AG10803 (cell line): ENCODE measurements at regions not wholly inside any gene's neighbourhood (a gene's known extent, or its start where the extent isn't known, plus 50 kb on each side); places are given as distances from the start of the nearest gene placed in this dataset.

Experiments
- DNase-seq: peaks from one replicate; pipeline ENCODE4 v3.0.0; 2010; ENCODE audit warnings: low read depth
- H3K4me3 ChIP-seq: 2 replicates; pipeline ENCODE4 v1.5.1; 2011; ENCODE audit warnings: mild to moderate bottlenecking, low read length, control low read depth
- TF ChIP-seq, protein P1 (sequence below): conservative IDR thresholded peaks from 2 replicates; pipeline ENCODE4 v1.5.1; 2011; ENCODE audit warnings: mild to moderate bottlenecking, low read length, control low read depth, inconsistent platforms

DNA sequence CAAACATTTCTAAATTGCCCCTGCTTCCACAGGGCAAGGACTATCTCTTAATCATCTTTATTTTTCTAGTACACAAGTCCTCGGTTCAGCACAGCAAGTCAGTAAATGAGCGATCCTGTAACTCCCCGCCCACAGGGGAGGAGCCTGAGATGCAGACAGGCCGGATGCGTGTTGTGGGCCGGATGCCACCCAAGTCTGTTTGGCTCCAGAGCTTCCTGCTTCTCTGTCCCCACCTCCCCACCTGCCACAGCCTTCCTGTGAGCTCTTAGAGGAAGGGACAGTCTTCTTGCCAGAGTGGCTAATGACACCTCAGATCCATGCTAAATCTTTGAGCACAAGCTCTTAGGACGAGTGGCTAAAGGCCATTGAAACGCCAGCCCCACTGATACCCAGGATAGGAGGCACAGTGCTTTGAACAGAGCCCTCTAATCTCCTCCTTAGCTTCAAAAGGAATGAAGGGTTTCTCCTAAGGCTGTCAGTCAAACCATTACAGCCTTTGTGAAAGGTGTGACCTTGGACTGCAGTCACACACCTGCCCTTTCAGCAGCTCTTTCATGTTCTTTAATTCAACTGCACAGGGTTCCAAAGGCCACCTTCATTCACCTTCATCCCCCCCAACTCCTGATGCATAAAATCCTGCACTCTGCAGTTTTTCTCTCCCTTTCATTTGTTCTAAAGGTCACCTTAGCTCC is 264.3 kb downstream of the TFAP2C start:
- H3K4me3 ChIP-seq, result no peak overlapping the region
- DNase-seq, result no peak
- TF ChIP-seq, protein P1, sequence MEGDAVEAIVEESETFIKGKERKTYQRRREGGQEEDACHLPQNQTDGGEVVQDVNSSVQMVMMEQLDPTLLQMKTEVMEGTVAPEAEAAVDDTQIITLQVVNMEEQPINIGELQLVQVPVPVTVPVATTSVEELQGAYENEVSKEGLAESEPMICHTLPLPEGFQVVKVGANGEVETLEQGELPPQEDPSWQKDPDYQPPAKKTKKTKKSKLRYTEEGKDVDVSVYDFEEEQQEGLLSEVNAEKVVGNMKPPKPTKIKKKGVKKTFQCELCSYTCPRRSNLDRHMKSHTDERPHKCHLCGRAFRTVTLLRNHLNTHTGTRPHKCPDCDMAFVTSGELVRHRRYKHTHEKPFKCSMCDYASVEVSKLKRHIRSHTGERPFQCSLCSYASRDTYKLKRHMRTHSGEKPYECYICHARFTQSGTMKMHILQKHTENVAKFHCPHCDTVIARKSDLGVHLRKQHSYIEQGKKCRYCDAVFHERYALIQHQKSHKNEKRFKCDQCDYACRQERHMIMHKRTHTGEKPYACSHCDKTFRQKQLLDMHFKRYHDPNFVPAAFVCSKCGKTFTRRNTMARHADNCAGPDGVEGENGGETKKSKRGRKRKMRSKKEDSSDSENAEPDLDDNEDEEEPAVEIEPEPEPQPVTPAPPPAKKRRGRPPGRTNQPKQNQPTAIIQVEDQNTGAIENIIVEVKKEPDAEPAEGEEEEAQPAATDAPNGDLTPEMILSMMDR, result no peak

DNA sequence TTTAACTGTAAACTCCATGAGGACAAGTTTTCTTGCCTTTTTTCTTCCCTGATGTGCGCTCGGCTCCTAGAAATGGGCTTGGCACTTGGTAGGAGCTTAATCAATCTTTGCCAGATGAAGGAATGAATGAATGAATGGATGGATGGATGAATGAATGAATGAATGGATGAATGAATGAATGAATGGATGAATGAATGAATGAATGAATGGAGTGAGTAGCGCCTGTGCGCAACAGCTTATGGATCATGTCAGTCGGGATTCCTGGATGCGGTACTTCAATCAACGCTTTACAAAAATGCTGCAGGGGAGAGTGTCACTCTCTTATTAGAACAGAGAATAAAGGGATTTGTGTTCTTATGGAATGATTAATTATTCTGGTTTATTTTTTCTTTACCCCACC is 267.3 kb downstream of the TFAP2C start:
- DNase-seq, result no peak
- TF ChIP-seq, protein P1, result no peak
- H3K4me3 ChIP-seq, result no peak overlapping the region

DNA sequence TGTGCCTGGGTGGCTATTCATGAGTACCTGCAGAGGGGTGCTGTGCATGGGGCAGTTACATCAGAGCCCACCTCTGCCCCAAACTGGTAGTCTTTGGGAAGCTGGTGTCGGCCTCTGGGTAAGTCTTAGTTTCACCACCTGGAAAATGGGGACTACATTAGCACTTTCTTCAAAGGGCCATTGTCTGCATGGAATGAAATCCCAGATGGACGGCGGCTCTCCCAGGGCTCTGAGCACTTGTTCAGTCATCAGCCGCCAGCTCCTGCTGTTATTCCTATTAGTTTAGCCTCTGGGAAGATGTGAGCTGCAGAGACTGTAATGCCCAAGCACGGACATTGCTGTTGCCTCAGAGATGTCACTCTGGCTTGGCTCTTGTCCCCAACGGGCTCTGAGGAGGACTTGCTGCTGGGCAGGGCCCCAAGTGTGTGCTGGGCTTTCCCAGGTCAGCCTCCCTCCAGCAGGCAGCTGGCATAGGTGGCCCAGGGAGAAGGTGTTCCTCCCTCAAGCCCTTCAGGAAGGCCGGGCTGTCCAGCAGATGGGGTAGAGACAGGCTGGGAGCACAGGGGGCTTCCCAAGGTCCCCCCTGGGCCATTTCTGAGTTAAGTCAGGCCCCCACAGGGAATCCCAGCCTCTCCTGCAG is 268.3 kb downstream of the TFAP2C start:
- DNase-seq, result no peak
- no peak overlapping the region for H3K4me3 ChIP-seq
- TF ChIP-seq, protein P1, result no peak

DNA sequence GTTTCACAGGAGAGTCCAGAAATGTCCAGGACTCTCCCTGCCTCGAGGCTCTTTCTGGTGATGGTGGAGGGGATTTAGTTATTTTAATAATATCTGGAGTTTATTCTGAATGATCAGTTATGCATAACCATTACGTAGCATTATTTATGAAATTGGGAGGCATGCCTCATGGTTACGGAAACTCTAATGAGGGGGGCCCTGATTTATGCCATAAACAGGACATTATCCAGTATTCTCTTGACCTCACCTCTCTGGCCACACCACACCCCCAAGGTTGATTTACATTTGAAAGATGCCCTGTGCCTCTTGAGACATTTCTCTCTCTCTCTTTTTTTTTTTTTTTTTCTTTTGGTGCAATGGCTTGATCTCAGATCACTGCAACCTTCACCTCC is 268.8 kb downstream of the TFAP2C start:
- TF ChIP-seq, protein P1, result no peak
- DNase-seq, result no peak
- H3K4me3 ChIP-seq, result no peak overlapping the region

DNA sequence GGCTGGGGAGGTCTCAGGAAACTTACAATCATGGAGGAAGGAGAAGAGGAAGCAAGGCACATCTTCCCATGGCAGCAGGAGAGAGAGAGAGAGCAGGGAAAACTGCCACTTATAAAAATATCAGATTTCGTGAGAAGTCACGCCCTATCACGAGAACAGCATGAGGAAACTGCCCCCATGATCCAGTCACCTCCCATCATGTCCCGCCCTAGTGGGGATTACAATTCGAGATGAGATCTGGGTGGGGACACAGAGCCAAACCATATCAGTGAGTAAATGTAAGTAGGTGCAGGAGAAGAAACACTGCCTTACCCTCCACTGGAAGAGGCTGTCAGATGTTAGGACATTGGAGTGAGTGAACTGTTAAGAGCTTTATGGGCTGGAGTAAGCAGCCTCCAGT is 270.4 kb downstream of the TFAP2C start:
- TF ChIP-seq, protein P1, result no peak
- H3K4me3 ChIP-seq, result no peak overlapping the region
- DNase-seq, result no peak

DNA sequence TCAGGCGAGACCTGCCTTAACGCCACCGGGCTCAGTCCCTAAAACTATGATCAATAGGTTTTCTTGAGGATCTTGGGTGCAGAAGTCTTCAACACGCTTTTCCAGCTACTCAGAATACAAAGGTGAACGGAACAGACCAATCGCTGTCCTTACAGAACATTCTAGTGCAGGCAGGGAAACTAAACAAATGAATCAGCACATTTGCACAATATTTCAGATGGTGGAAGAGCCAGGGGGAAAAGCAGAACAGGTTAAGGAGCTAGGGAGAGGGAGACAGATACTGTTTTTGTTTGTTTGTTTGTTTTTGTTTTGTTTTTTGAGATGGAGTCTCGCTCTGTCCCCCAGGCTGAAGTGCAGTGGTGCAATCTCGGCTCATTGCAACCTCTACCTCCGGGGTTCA is 271.1 kb downstream of the TFAP2C start:
- H3K4me3 ChIP-seq, result no peak overlapping the region
- TF ChIP-seq, protein P1, result no peak
- DNase-seq, result no peak

DNA sequence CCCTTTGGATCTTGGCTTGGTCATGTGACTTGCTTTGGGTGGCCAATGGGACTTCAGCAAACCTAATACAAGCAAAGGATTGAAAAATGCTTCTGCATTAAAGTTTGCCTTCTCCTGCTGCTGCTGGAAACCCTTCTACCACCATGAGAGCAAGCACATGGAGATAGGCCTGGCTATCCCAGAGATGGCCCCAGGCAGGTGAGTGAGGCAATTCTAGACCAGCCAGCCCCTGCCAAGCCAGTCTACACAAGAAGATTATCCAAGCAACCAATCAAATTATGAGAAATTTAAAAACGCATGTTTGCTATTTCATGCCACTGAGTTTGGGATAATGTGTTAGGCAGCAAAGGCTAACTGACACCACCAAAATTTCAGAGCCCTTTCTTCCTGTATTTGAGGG is 274.3 kb downstream of the TFAP2C start:
- no peak for DNase-seq
- H3K4me3 ChIP-seq, result no peak overlapping the region
- TF ChIP-seq, protein P1, result no peak
